ENCODE measurements at regions not wholly inside any gene's neighbourhood (a gene's known extent, or its start where the extent isn't known, plus 50 kb on each side); places are given as distances from the start of the nearest gene placed in this dataset.
A peak's percentile ranks its signal among the peaks of the same experiment; 100 is the strongest.
"Not testable (repeated sequence)": the region's sequence is repeated elsewhere in the genome, so short reads cannot be mapped to it uniquely, and the experiment has no call there.

GRCh38 chr5:99348597-99348996 lies 419.8 kb upstream of the CHD1 start:
- H3K36me3 ChIP-seq (ENCODE audit: low read depth), result no peaks in the 10 kb centered on the region
- no peaks in the 10 kb centered on the region for H3K4me1 ChIP-seq (ENCODE audit: insufficient read depth, poor library complexity, severe bottlenecking)
- no peak overlapping the region for H3K27ac ChIP-seq (ENCODE audit: poor library complexity, severe bottlenecking)
- DNase-seq (ENCODE audit: low spot score) (no peak), ATAC-seq (ENCODE audit: low read depth) (no peak)
- no peak for TF ChIP-seq CTCF (IDR thresholded peaks at IDR 0.05; ENCODE audit: poor library complexity, severe bottlenecking)
- no peak overlapping the region for H3K4me3 ChIP-seq (ENCODE audit: severe bottlenecking)
- H3K27me3 ChIP-seq (ENCODE audit: insufficient read depth, poor library complexity, severe bottlenecking), result peaks cover 5% of the 10 kb centered on the region
- no peaks in the 10 kb centered on the region for H3K9me3 ChIP-seq (ENCODE audit: severe bottlenecking)

- not testable (repeated sequence) for H3K4me3 ChIP-seq (ENCODE audit: severe bottlenecking); ATAC-seq (ENCODE audit: low read depth); H3K27me3 ChIP-seq (ENCODE audit: insufficient read depth, poor library complexity, severe bottlenecking); H3K9me3 ChIP-seq (ENCODE audit: severe bottlenecking); DNase-seq (ENCODE audit: low spot score); H3K4me1 ChIP-seq (ENCODE audit: insufficient read depth, poor library complexity, severe bottlenecking); H3K27ac ChIP-seq (ENCODE audit: poor library complexity, severe bottlenecking); H3K36me3 ChIP-seq (ENCODE audit: low read depth)
These were observed 411.0 kb upstream of the CHD1 start for GRCh38 chr5:99339758-99340157.

GRCh38 chr5:99334936-99335335 lies 406.1 kb upstream of the CHD1 start:
- Histone ChIP-seq H3K9me3 (ENCODE audit: severe bottlenecking) (no peaks in the 10 kb centered on the region), H3K4me3 (ENCODE audit: severe bottlenecking) (no peak overlapping the region), H3K27ac (ENCODE audit: poor library complexity, severe bottlenecking) (no peak overlapping the region), H3K27me3 (ENCODE audit: insufficient read depth, poor library complexity, severe bottlenecking) (no peaks in the 10 kb centered on the region), H3K4me1 (ENCODE audit: insufficient read depth, poor library complexity, severe bottlenecking) (no peaks in the 10 kb centered on the region), H3K36me3 (ENCODE audit: low read depth) (no peaks in the 10 kb centered on the region)
- no peak for DNase-seq (ENCODE audit: low spot score)
- no peak for TF ChIP-seq CTCF (IDR thresholded peaks at IDR 0.05; ENCODE audit: poor library complexity, severe bottlenecking)
- no peak for ATAC-seq (ENCODE audit: low read depth)

- H3K27me3 ChIP-seq (ENCODE audit: insufficient read depth, poor library complexity, severe bottlenecking), result peaks cover 3% of the 10 kb centered on the region
- no peaks in the 10 kb centered on the region for H3K4me1 ChIP-seq (ENCODE audit: insufficient read depth, poor library complexity, severe bottlenecking)
- no peak for DNase-seq (ENCODE audit: low spot score)
- no peak overlapping the region for H3K27ac ChIP-seq (ENCODE audit: poor library complexity, severe bottlenecking)
- no peak for TF ChIP-seq CTCF (IDR thresholded peaks at IDR 0.05; ENCODE audit: poor library complexity, severe bottlenecking)
- H3K9me3 ChIP-seq (ENCODE audit: severe bottlenecking), result no peaks in the 10 kb centered on the region
- H3K36me3 ChIP-seq (ENCODE audit: low read depth), result no peaks in the 10 kb centered on the region
- no peak overlapping the region for H3K4me3 ChIP-seq (ENCODE audit: severe bottlenecking)
- ATAC-seq (ENCODE audit: low read depth), result no peak
These were observed 402.3 kb upstream of the CHD1 start for GRCh38 chr5:99331061-99331460.

- peaks cover 3% of the 10 kb centered on the region for H3K27me3 ChIP-seq (ENCODE audit: insufficient read depth, poor library complexity, severe bottlenecking)
- H3K4me3 ChIP-seq (ENCODE audit: severe bottlenecking), result no peak overlapping the region
- no peaks in the 10 kb centered on the region for H3K36me3 ChIP-seq (ENCODE audit: low read depth)
- DNase-seq (ENCODE audit: low spot score) (no peak), ATAC-seq (ENCODE audit: low read depth) (peak; percentile 33; the same call in 1 of the 3 replicates)
- no peaks in the 10 kb centered on the region for H3K4me1 ChIP-seq (ENCODE audit: insufficient read depth, poor library complexity, severe bottlenecking)
- no peaks in the 10 kb centered on the region for H3K9me3 ChIP-seq (ENCODE audit: severe bottlenecking)
- H3K27ac ChIP-seq (ENCODE audit: poor library complexity, severe bottlenecking), result no peak overlapping the region
- no peak for TF ChIP-seq CTCF (IDR thresholded peaks at IDR 0.05; ENCODE audit: poor library complexity, severe bottlenecking)
These were observed 391.6 kb upstream of the CHD1 start for GRCh38 chr5:99320436-99320835.
